PC-9 (cell line): ENCODE measurements at regions not wholly inside any gene's neighbourhood (a gene's known extent, or its start where the extent isn't known, plus 50 kb on each side); places are given as distances from the start of the nearest gene placed in this dataset.
"Not testable (repeated sequence)": the region's sequence is repeated elsewhere in the genome, so short reads cannot be mapped to it uniquely, and the experiment has no call there.

ENCODE experiments used
- BruUV-seq: library from RNA; stranded (reverse); fragments of 400-500 nt; replicated peaks from 2 replicates; lab custom pipeline; 2021; lab: Mats Ljungman, UMichigan
- CTCF ChIA-PET: fragments of 300-600 bp; sonication (Branson Sonifier 250); formaldehyde crosslinking; loops from one replicate; lab custom pipeline; 2022; ENCODE audit warnings: antibody characterized with exemption; lab: Charles Lee
- POLR2A ChIA-PET: fragments of 300-600 bp; sonication (Branson Sonifier 250); formaldehyde crosslinking; loops from one replicate; lab custom pipeline; 2022; ENCODE audit warnings: antibody characterized with exemption; ENCODE audit not compliant: unreplicated experiment; lab: Charles Lee
- DNase-seq, 2 experiments: peaks; one replicate each; pipeline versions ENCODE4 v3.0.0 to v3.0.0-alpha.2; 2015 to 2022; ENCODE audit warnings: mixed read lengths in 1 of 2
- H2AFZ ChIP-seq: fragments of 200-600 bp; sonication (generic); 2 replicates; pipeline ENCODE4 v1.8.1; 2017; ENCODE audit warnings: antibody characterized with exemption
- H3F3A ChIP-seq: fragments of 200-600 bp; sonication (generic); 2 replicates; pipeline ENCODE4 v1.8.1; 2017; ENCODE audit warnings: antibody characterized with exemption, mild to moderate bottlenecking, low read depth; ENCODE audit not compliant: insufficient read depth
- H3K27ac ChIP-seq: fragments of 200-600 bp; sonication (generic); 2 replicates; pipeline ENCODE4 v1.6.1; 2016; ENCODE audit warnings: mixed run types
- H3K27me3 ChIP-seq: fragments of 200-600 bp; sonication (generic); 2 replicates; pipeline ENCODE4 v1.6.1; 2016; ENCODE audit warnings: low read depth, mixed run types; ENCODE audit not compliant: insufficient read depth
- H3K36me3 ChIP-seq: fragments of 200-600 bp; sonication (generic); 2 replicates; pipeline ENCODE4 v1.6.1; 2016; ENCODE audit warnings: low read depth, mixed run types
- H3K4me1 ChIP-seq: fragments of 200-600 bp; sonication (generic); replicated peaks from 2 replicates; pipeline ENCODE4 v1.6.1; 2016; ENCODE audit warnings: mixed run types; ENCODE audit not compliant: insufficient read depth
- H3K4me2 ChIP-seq: fragments of 200-600 bp; sonication (generic); 2 replicates; pipeline ENCODE4 v1.6.1; 2017; ENCODE audit warnings: mixed run types
- H3K4me3 ChIP-seq: fragments of 200-600 bp; sonication (generic); 2 replicates; pipeline ENCODE4 v1.6.1; 2016; ENCODE audit warnings: mixed run types
- H3K79me2 ChIP-seq: fragments of 200-600 bp; sonication (generic); 2 replicates; pipeline ENCODE4 v1.6.1; 2017; ENCODE audit warnings: low read depth, mixed run types
- H3K9me2 ChIP-seq: fragments of 200-600 bp; sonication (generic); 2 replicates; pipeline ENCODE4 v1.8.1; 2017; ENCODE audit warnings: mild to moderate bottlenecking; ENCODE audit not compliant: insufficient read depth
- H3K9me3 ChIP-seq: fragments of 200-600 bp; sonication (generic); 2 replicates; pipeline ENCODE4 v1.8.1; 2016; ENCODE audit warnings: low read depth; ENCODE audit not compliant: insufficient read depth
- H4K20me1 ChIP-seq: fragments of 200-600 bp; sonication (generic); 2 replicates; pipeline ENCODE4 v1.8.1; 2017; ENCODE audit not compliant: insufficient read depth
- intact Hi-C: fragments of 100-400 bp; cut with micrococcal nuclease; formaldehyde crosslinking; loops from one replicate; pipeline ENCODE4 v1.10.0; 2022; ENCODE audit not compliant: unreplicated experiment
- TF ChIP-seq, protein P1 (sequence below): fragments of 200-600 bp; sonication (generic); conservative IDR thresholded peaks from 2 replicates; pipeline ENCODE4 v1.6.1; 2017; ENCODE audit warnings: mixed run types, antibody characterized with exemption, mild to moderate bottlenecking, moderate library complexity

DNA sequence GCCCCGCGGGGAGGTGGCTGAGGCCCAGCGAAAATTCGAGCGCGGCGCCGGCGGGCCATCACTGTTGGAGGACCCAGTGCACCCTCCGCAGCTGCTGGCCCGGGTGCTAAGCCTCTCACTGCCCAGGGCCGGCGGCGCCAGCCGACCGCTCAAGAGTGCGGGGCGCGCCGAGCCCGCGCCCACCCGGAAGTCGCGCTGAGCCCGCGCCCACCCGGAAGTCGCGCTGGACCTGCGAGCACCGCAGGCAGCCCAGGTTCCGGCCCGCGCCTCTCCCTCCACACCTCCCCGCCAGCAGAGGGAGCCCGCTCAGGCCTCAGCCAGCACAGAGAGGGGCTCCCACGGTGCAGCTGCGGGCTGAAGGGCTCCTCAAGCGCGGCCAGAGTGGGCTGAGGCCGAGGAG is 165.5 kb upstream of the BDP1 start:
- intact Hi-C loops, H3K27me3 ChIP-seq, BruUV-seq, H4K20me1 ChIP-seq, H3K79me2 ChIP-seq, H3K36me3 ChIP-seq, POLR2A ChIA-PET, H2AFZ ChIP-seq, CTCF ChIA-PET, H3F3A ChIP-seq, H3K9me3 ChIP-seq, H3K27ac ChIP-seq, H3K4me2 ChIP-seq, H3K4me1 ChIP-seq, H3K9me2 ChIP-seq: not testable (repeated sequence)
- peak overlapping the region; percentile 40; the same call in 1 of the 2 replicates for H3K4me3 ChIP-seq
- TF ChIP-seq, protein P1, sequence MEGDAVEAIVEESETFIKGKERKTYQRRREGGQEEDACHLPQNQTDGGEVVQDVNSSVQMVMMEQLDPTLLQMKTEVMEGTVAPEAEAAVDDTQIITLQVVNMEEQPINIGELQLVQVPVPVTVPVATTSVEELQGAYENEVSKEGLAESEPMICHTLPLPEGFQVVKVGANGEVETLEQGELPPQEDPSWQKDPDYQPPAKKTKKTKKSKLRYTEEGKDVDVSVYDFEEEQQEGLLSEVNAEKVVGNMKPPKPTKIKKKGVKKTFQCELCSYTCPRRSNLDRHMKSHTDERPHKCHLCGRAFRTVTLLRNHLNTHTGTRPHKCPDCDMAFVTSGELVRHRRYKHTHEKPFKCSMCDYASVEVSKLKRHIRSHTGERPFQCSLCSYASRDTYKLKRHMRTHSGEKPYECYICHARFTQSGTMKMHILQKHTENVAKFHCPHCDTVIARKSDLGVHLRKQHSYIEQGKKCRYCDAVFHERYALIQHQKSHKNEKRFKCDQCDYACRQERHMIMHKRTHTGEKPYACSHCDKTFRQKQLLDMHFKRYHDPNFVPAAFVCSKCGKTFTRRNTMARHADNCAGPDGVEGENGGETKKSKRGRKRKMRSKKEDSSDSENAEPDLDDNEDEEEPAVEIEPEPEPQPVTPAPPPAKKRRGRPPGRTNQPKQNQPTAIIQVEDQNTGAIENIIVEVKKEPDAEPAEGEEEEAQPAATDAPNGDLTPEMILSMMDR, result 0 out of 2 replicates have a peak, but pooled peaks have one; percentile 19
- DNase-seq, result peak in 1 of 2 experiments; percentile 67

DNA sequence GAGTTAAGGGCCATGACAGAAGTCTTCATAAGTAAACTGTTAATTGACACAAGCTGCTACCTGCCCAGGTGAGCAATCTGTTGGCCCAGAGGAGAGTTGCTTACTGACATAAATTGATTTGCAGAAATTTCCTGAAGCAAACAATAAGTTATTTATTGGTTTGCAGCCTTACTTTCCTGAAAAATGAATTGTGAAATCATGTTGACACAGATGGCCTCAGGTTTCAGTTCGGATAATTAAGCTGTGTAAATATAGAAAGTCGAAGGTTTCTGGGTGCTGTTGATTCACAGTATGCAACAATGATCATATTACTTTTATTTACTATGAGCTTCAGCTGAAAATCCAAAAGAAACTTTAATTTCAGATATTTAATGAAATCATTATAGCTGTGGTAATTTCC is 164.5 kb upstream of the BDP1 start:
- H2AFZ ChIP-seq, H3K4me1 ChIP-seq, H4K20me1 ChIP-seq, H3K36me3 ChIP-seq, POLR2A ChIA-PET, H3K27ac ChIP-seq, H3F3A ChIP-seq, CTCF ChIA-PET, H3K9me2 ChIP-seq, H3K4me2 ChIP-seq, intact Hi-C loops, H3K9me3 ChIP-seq, H3K79me2 ChIP-seq, DNase-seq, BruUV-seq, H3K4me3 ChIP-seq, H3K27me3 ChIP-seq: not testable (repeated sequence)
